Activated T-helper 2 cell treated with anti-CD3 and anti-CD28 coated beads, Interferon-gamma antibody, Interleukin-2, Interleukin-4, amounts not matched to agents 10 μg/mL and 5 μg/mL and 100 μg/mL, durations not matched to agents 14 hours and 24 hours and 36 hours (primary cell): ENCODE measurements at regions not wholly inside any gene's neighbourhood (a gene's known extent, or its start where the extent isn't known, plus 50 kb on each side); places are given as distances from the start of the nearest gene placed in this dataset.
"Not testable (repeated sequence)": the region's sequence is repeated elsewhere in the genome, so short reads cannot be mapped to it uniquely, and the experiment has no call there.

Experiments used
- DNase-seq: peaks from one replicate; pipeline ENCODE4 v3.0.0; 2021; ENCODE audit warnings: low spot score
- H3K27ac Mint-ChIP-seq: one replicate; pipeline ENCODE4 v1.8.0; 2021; ENCODE audit warnings: mixed read lengths
- H3K27me3 Mint-ChIP-seq: one replicate; pipeline ENCODE4 v1.8.0; 2021; ENCODE audit warnings: low read depth, mixed read lengths
- H3K36me3 Mint-ChIP-seq: one replicate; pipeline ENCODE4 v1.8.0; 2021; ENCODE audit warnings: low read depth, mixed read lengths
- H3K4me1 Mint-ChIP-seq: one replicate; pipeline ENCODE4 v1.8.0; 2021; ENCODE audit warnings: low read depth, mixed read lengths
- H3K4me3 Mint-ChIP-seq: one replicate; pipeline ENCODE4 v1.8.0; 2021; ENCODE audit warnings: low read depth, mild to moderate bottlenecking, moderate library complexity, mixed read lengths
- H3K9me3 Mint-ChIP-seq: one replicate; pipeline ENCODE4 v1.8.0; 2021; ENCODE audit warnings: mixed read lengths
- intact Hi-C: fragments of 100-400 bp; cut with micrococcal nuclease; formaldehyde crosslinking; loops from one replicate; pipeline ENCODE4 v1.15.1; 2023

- Mint-ChIP-seq H3K4me3 (no peak overlapping the region), H3K4me1 (no peaks in the 10 kb centered on the region), H3K27ac (no peak overlapping the region), H3K9me3 (no peaks in the 10 kb centered on the region), H3K36me3 (no peaks in the 10 kb centered on the region), H3K27me3 (no peaks in the 10 kb centered on the region)
- DNase-seq: no peak
- intact Hi-C loops: no loop called here
These were observed 118.0 kb upstream of the TACR1 start for GRCh38 chr2:75317316-75317715.

GRCh38 chr2:75315436-75315835 lies 116.1 kb upstream of the TACR1 start:
- no peak overlapping the region for H3K27ac Mint-ChIP-seq
- H3K4me3 Mint-ChIP-seq: no peak overlapping the region
- no peaks in the 10 kb centered on the region for H3K9me3 Mint-ChIP-seq
- H3K27me3 Mint-ChIP-seq: no peaks in the 10 kb centered on the region
- H3K4me1 Mint-ChIP-seq: no peaks in the 10 kb centered on the region
- no peaks in the 10 kb centered on the region for H3K36me3 Mint-ChIP-seq
- intact Hi-C loops: no loop called here
- DNase-seq: no peak

GRCh38 chr2:75311993-75312392 lies 112.7 kb upstream of the TACR1 start:
- Mint-ChIP-seq H3K4me3 (no peak overlapping the region), H3K27me3 (no peaks in the 10 kb centered on the region), H3K4me1 (no peaks in the 10 kb centered on the region), H3K36me3 (no peaks in the 10 kb centered on the region), H3K9me3 (no peaks in the 10 kb centered on the region), H3K27ac (no peak overlapping the region)
- DNase-seq: no peak
- intact Hi-C loops: no loop called here

GRCh38 chr2:75311521-75311920 lies 112.2 kb upstream of the TACR1 start:
- Mint-ChIP-seq H3K4me3 (no peak overlapping the region), H3K36me3 (no peaks in the 10 kb centered on the region), H3K9me3 (no peaks in the 10 kb centered on the region), H3K27me3 (no peaks in the 10 kb centered on the region), H3K27ac (no peak overlapping the region), H3K4me1 (no peaks in the 10 kb centered on the region)
- no peak for DNase-seq
- intact Hi-C loops: no loop called here

- DNase-seq: no peak
- no peaks in the 10 kb centered on the region for H3K9me3 Mint-ChIP-seq
- H3K27ac Mint-ChIP-seq: no peak overlapping the region
- no peak overlapping the region for H3K4me3 Mint-ChIP-seq
- no peaks in the 10 kb centered on the region for H3K27me3 Mint-ChIP-seq
- no peaks in the 10 kb centered on the region for H3K4me1 Mint-ChIP-seq
- H3K36me3 Mint-ChIP-seq: no peaks in the 10 kb centered on the region
- intact Hi-C loops: no loop called here
These were observed 111.6 kb upstream of the TACR1 start for GRCh38 chr2:75310876-75311275.

- Mint-ChIP-seq H3K27me3 (no peaks in the 10 kb centered on the region), H3K4me3 (no peak overlapping the region), H3K4me1 (no peaks in the 10 kb centered on the region), H3K36me3 (no peaks in the 10 kb centered on the region), H3K9me3 (no peaks in the 10 kb centered on the region), H3K27ac (no peak overlapping the region)
- intact Hi-C loops: no loop called here
- DNase-seq: no peak
These were observed 110.5 kb upstream of the TACR1 start for GRCh38 chr2:75309596-75310463.

GRCh38 chr2:75303227-75303626 lies 103.9 kb upstream of the TACR1 start:
- no peak overlapping the region for H3K4me3 Mint-ChIP-seq
- no peaks in the 10 kb centered on the region for H3K9me3 Mint-ChIP-seq
- intact Hi-C loops: no loop called here
- no peaks in the 10 kb centered on the region for H3K4me1 Mint-ChIP-seq
- H3K27me3 Mint-ChIP-seq: no peaks in the 10 kb centered on the region
- H3K27ac Mint-ChIP-seq: no peak overlapping the region
- DNase-seq: no peak
- H3K36me3 Mint-ChIP-seq: no peaks in the 10 kb centered on the region

GRCh38 chr2:75294362-75294761 lies 95.0 kb upstream of the TACR1 start:
- Mint-ChIP-seq H3K4me1 (no peaks in the 10 kb centered on the region), H3K9me3 (no peaks in the 10 kb centered on the region), H3K27ac (no peak overlapping the region), H3K36me3 (no peaks in the 10 kb centered on the region), H3K4me3 (no peak overlapping the region), H3K27me3 (no peaks in the 10 kb centered on the region)
- no peak for DNase-seq
- intact Hi-C loops: no loop called here

- no peaks in the 10 kb centered on the region for H3K9me3 Mint-ChIP-seq
- H3K4me1 Mint-ChIP-seq: no peaks in the 10 kb centered on the region
- no peak overlapping the region for H3K27ac Mint-ChIP-seq
- DNase-seq: no peak
- intact Hi-C loops: no loop called here
- no peaks in the 10 kb centered on the region for H3K27me3 Mint-ChIP-seq
- no peak overlapping the region for H3K4me3 Mint-ChIP-seq
- H3K36me3 Mint-ChIP-seq: no peaks in the 10 kb centered on the region
These were observed 93.5 kb upstream of the TACR1 start for GRCh38 chr2:75292826-75293225.

GRCh38 chr2:75290600-75291150 lies 91.4 kb upstream of the TACR1 start:
- Mint-ChIP-seq H3K4me1 (no peaks in the 10 kb centered on the region), H3K36me3 (no peaks in the 10 kb centered on the region), H3K27me3 (no peaks in the 10 kb centered on the region), H3K9me3 (no peaks in the 10 kb centered on the region), H3K4me3 (no peak overlapping the region), H3K27ac (no peak overlapping the region)
- DNase-seq: no peak
- intact Hi-C loops: no loop called here

GRCh38 chr2:75289771-75290170 lies 90.5 kb upstream of the TACR1 start:
- Mint-ChIP-seq H3K9me3 (no peaks in the 10 kb centered on the region), H3K36me3 (no peaks in the 10 kb centered on the region), H3K27ac (no peak overlapping the region), H3K4me3 (no peak overlapping the region), H3K27me3 (no peaks in the 10 kb centered on the region), H3K4me1 (no peaks in the 10 kb centered on the region)
- DNase-seq: no peak
- intact Hi-C loops: no loop called here

GRCh38 chr2:75289178-75289577 lies 89.9 kb upstream of the TACR1 start:
- H3K9me3 Mint-ChIP-seq, H3K4me1 Mint-ChIP-seq, DNase-seq, H3K27me3 Mint-ChIP-seq, intact Hi-C loops, H3K36me3 Mint-ChIP-seq, H3K27ac Mint-ChIP-seq, H3K4me3 Mint-ChIP-seq: not testable (repeated sequence)

- no peak for DNase-seq
- no peaks in the 10 kb centered on the region for H3K4me1 Mint-ChIP-seq
- H3K4me3 Mint-ChIP-seq: no peak overlapping the region
- no peaks in the 10 kb centered on the region for H3K9me3 Mint-ChIP-seq
- no peaks in the 10 kb centered on the region for H3K27me3 Mint-ChIP-seq
- H3K27ac Mint-ChIP-seq: no peak overlapping the region
- no peaks in the 10 kb centered on the region for H3K36me3 Mint-ChIP-seq
- intact Hi-C loops: no loop called here
These were observed 89.4 kb upstream of the TACR1 start for GRCh38 chr2:75288760-75289159.
